ENCODE measurements at regions not wholly inside any gene's neighbourhood (a gene's known extent, or its start where the extent isn't known, plus 50 kb on each side); places are given as distances from the start of the nearest gene placed in this dataset.
"Not testable (repeated sequence)": the region's sequence is repeated elsewhere in the genome, so short reads cannot be mapped to it uniquely, and the experiment has no call there.

DNA sequence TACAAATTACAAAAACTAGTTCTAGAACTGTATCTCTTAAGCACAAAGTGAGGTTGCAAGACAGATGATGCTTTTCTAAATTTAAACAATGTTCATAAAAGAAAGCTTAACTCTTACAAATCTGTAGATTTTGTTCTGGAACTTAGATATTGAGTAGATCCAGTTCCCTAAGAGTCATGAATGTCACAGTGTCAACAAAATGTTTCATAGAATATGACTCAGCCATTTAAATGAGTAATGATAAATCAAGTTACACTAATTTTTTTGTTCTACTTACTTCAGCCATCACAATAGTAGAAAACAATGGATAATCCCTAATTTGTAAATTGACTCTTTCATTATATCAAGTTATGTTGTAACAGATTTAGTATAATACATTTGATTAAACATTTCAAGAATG is 239.7 kb downstream of the MEF2C start:
- no peak for DNase-seq (ENCODE audit: extremely low read depth in 1 of 11, low read depth in 9 of 11, low spot score in 4 of 11)

DNA sequence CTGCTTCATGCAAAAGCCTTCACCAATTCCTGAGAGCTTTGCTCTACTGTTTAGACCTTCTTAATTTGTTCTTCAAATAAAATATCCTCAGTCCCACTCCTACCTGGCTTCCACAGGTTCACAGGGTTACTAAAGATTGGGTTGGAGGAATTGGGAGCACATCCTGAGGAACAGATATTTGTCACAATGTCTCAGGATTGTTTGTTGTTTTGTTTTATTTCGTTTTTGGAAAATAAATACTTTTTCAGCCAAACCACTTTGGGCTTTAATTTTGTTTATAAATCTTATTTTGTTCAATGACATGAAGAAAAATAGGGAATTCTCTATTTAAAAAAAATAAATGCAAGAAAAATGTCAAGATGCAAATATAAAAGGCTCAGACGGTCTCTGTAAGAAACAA is 249.0 kb downstream of the MEF2C start:
- DNase-seq (ENCODE audit: extremely low read depth in 1 of 11, low read depth in 9 of 11, low spot score in 4 of 11): no peak

DNA sequence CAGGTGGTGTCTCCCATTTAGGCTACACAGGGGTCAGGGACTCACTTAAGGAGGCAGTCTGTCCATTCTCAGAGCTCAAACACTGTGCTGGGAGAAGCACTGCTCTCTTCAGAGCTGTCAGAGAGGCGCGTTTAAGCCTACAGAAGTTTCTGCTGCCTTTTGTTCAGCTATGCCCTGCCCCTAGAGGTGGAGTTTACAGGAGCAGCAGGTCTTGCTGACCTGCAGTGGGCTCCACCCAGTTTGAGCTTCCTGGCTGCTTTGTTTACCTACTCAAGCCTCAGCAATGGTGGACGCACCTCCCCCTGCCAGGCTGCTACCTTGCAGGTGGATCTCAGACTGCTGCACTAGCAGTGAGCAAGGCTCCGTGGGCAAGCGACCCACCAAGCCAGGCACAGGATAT is 260.1 kb downstream of the MEF2C start:
- not testable (repeated sequence) for DNase-seq (ENCODE audit: extremely low read depth in 1 of 11, low read depth in 9 of 11, low spot score in 4 of 11)

DNA sequence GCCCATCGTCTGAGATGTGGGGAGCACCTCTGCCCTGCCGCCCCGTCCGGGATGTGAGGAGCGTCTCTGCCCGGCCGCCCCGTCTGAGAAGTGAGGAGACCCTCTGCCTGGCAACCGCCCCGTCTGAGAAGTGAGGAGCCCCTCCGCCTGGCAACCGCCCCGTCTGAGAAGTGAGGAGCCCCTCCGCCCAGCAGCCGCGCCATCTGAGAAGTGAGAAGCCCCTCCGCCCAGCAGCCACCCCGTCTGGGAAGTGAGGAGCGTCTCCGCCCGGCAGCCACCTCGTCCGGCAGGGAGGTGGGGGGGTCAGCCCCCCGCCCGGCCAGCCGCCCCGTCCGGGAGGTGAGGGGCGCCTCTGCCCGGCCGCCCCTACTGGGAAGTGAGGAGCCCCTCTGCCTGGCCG is 267.2 kb downstream of the MEF2C start:
- not testable (repeated sequence) for DNase-seq (ENCODE audit: extremely low read depth in 1 of 11, low read depth in 9 of 11, low spot score in 4 of 11)

DNA sequence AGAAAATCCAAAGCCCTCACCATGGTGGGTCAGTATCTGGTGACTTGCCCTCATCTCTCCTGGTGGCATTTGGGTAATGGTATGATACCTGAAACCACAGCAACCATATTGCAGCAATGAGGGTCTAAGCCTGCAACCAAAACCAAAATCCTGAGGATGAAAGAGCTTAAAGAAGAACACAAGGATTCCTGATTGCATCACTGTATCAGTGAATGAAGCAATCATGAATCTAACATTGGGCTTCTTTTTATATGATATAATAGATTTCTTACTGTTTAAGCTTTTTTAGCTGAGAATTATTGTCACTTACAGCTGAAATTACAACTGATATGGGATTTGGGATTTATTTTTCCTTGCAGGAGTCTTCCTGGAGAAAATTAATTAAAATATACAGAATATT is 269.9 kb downstream of the MEF2C start:
- no peak for DNase-seq (ENCODE audit: extremely low read depth in 1 of 11, low read depth in 9 of 11, low spot score in 4 of 11)

DNA sequence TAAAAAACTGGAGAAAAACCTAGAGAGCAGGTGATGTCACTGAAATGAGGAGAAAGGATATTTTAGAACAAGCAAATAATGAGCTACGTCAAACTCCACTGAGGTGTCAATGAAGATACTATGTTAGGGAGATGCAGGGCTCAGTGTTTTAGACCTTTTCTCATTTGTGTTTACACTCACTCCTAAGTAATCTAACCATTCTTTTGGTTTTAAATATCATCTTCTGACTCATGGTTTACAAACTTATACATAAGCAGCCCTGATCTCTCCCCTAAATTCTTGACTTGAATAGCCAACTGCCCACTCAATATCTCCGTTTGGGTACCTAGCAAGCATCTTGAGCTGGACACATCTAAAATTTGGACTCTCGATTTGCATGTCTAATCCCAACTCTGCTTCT is 272.4 kb downstream of the MEF2C start:
- DNase-seq (ENCODE audit: extremely low read depth in 1 of 11, low read depth in 9 of 11, low spot score in 4 of 11): no peak

DNA sequence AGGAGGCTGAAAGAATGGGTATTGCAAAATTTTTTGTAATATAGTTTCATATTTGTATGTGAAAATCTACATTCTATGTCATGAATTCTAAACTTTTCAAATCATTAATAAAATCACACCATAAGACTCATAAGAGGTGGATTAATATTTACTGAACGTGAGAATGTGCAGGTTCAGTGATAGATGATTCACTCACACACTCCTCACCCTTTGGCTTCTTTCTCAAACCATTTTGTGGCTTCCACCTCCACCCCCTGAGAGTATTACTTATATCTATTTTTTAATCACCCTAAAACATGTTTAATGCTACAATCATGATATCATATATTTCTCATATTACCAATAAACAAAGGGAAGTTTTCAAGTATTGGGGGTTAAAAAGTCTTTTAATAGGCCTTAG is 275.5 kb downstream of the MEF2C start:
- DNase-seq (ENCODE audit: extremely low read depth in 1 of 11, low read depth in 9 of 11, low spot score in 4 of 11): no peak

DNA sequence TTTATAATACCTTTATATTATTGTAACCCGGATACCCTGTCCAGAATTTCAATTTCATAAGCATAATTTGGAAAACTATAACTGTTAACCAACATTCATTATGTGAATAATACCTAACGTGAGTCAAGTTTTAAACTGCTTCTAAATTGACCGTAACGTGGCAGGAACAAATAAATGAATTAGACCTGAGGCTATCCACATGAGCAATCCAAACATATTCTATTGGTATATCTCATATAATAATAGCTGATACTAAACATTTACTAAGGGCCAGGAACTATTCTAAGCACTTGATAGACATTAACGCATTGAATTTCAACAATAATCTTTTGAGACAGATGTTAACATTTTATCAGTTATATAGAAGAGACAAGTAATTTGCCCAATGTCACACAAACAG is 276.4 kb downstream of the MEF2C start:
- DNase-seq (ENCODE audit: extremely low read depth in 1 of 11, low read depth in 9 of 11, low spot score in 4 of 11): no peak

DNA sequence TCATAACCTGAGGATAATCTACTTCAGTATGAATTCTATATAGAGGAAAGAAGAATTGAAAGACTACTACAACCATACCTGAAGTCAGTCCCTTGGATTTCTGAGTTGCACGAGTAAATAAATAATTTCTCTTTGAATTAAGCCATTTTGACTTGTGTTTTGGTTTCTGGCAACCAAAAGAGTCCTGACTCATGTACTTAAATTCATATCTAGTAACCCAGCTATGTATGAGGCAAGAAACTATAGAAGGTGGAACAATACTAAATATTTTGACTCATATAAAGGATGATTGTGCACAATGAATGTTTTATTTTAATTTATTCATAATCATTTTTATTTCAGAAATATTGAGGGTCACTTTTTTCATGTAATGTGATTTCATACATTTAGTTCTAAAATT is 276.8 kb downstream of the MEF2C start:
- no peak for DNase-seq (ENCODE audit: extremely low read depth in 1 of 11, low read depth in 9 of 11, low spot score in 4 of 11)

DNA sequence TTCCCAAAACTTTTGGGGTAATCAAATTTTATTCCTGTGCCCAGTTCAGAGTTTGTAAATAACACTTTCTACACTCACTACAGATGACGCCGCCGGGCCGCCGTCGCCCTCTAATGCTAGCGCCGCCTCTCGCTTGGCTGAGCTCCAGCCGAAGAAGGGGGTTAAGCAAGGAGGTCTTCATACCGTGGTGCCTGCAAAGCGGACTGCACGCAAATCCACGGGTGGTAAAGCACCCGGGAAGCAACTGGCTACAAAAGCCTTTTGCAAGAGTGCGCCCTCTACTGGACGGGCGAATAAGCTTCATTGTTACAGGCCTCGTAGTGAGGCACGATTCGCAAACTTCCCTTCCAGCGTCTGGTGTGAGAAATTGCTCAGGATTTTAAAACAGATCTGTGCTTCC is 280.4 kb downstream of the MEF2C start:
- DNase-seq (ENCODE audit: extremely low read depth in 1 of 11, low read depth in 9 of 11, low spot score in 4 of 11): no peak

DNA sequence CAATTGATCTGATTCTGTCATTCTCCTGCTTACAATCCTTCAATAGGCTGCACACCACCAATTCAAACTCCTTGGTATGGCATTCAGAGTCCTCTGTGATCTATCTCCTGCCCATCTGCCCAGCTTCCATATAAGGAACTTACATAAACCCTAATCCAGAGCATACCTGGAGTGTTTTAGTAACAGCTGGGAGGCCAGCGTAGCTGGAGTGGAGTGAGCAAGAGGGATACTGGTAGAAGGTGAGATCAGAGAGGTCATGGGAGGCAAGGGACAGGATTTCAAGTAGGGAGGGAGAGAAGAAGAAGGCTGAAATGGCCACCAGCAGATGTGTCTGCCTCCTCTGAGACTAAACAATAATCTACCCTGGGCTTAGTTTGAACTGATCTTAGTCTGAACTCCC is 288.5 kb downstream of the MEF2C start:
- no peak for DNase-seq (ENCODE audit: extremely low read depth in 1 of 11, low read depth in 9 of 11, low spot score in 4 of 11)

DNA sequence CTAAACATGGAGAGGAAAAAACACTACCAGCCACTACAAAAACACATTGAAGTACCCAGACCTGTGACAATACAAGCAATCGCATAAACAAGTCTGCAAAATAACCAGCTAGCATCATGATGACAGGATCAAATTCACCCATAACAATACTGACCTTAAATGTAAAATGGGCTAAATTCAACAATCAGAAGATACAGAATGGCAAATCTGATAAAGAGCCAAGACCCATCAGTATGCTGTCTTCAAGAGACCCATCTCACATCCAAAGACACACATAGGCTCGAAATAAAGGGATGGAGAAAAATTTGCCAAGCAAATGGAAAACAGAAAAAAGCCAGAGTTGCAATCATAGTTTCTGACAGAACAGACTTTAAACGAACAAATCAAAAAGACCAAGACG is 294.4 kb downstream of the MEF2C start:
- DNase-seq (ENCODE audit: extremely low read depth in 1 of 11, low read depth in 9 of 11, low spot score in 4 of 11): no peak

DNA sequence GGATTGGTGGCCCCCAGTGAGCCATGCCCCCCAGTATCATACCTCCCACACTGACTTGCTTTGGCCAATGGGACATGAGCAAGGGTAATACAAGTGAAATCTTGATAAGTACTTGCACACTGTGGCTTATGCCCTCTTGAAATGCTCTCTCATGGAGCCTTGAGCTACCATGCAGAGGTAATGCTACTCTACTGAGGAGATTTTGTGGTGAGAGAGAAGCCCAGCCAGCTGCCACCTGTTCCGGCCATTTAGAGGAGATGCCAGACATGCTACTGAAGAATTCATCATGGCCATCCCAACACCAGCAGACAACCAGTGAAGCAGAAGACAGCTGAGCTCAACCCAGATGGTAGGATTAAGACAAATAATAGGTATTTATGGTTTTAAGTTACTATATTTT is 299.5 kb downstream of the MEF2C start:
- DNase-seq (ENCODE audit: extremely low read depth in 1 of 11, low read depth in 9 of 11, low spot score in 4 of 11): no peak

DNA sequence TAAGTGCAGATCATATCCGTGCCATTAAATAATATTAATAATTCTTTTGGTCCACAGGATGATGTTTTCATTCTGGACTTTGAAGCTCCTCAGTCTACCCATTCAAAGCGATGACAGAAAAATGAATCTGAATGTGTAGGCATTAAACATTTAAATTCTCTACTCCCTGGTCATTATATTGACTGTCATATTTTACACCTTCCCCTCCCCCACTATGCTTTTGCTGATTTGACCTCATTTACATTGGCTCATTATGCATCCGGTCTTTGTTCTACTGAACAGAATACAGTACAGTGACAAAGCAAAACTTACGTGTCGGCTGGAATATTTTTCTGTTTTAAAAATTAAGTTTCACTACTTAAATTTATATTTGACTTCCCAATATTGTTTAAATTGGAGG is 289.7 kb upstream of the TMEM161B start:
- no peak for DNase-seq (ENCODE audit: extremely low read depth in 1 of 11, low read depth in 9 of 11, low spot score in 4 of 11)

DNA sequence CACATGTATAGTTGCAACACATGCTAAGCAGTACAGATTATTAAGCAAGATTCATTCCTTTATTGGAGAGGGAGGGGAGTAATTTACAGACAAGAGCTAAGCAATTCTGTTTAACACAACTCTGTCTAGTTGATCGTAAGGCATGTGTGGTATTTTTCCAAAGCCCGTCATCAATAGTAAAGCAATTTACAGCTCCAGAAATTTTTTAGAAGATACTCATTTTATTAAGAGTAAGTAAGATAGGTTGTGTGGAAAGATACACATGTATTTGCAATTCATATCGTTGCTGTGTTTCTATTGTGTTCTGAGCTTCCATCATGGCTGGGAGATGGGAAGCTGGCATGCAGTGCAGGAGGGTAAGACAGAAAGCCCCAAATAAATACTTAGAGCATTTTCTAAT is 289.2 kb upstream of the TMEM161B start:
- DNase-seq (ENCODE audit: extremely low read depth in 1 of 11, low read depth in 9 of 11, low spot score in 4 of 11): no peak

DNA sequence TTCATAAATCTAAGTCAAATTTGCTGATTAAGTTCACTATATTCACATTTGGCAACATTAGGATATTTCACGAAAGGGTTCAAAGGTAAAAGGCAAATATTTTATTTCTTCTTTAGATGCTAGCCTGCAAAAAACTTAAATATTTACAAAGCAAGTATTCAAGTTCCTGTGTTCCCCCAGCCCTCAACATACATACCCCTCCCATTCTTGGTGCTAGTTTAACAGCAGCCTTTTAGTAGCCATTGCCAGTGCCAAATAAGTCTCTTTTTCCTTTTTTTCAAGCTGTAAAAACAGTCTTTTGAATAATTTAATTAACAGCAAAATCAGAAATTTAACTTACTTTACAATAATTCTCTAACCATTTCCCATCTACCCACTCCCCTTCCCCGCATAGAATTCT is 288.5 kb upstream of the TMEM161B start:
- DNase-seq (ENCODE audit: extremely low read depth in 1 of 11, low read depth in 9 of 11, low spot score in 4 of 11): no peak

DNA sequence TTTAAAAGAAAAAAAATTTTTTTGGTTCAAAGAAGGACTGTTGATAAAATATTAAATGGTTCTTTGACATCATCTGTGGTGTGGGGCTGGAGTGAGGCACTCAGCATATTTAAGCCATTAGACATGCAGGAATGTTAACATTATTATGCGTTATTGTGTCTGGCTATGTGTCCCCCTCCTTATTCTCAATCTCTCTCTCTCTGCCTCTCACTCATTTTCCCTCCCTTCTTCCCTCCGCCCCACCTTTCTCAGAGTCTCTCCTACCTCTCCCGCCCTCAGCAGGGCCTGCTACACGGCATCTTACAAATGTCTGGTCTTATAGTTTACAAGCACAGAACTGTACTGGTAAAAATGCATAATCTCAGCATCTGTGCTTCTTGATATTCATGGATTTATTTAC is 287.8 kb upstream of the TMEM161B start:
- no peak for DNase-seq (ENCODE audit: extremely low read depth in 1 of 11, low read depth in 9 of 11, low spot score in 4 of 11)

DNA sequence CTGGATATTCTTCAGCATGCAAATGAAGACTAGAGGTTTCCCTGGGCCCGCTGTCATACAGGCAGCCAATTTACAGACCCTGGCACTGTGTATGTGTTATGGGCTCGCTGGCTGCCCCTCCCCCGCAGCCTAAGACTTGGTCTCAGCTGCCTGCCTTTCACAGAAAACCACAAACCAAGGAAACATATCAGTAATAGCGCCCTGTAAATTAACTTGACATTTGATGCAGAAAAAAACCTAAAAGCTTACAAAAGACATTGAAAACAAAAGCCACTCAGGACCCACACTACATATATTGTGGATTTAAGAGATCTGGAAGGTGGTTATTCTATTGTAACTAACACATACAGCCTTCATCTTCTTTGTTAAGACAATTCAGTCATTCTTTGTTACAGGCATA is 287.0 kb upstream of the TMEM161B start:
- DNase-seq (ENCODE audit: extremely low read depth in 1 of 11, low read depth in 9 of 11, low spot score in 4 of 11): no peak

DNA sequence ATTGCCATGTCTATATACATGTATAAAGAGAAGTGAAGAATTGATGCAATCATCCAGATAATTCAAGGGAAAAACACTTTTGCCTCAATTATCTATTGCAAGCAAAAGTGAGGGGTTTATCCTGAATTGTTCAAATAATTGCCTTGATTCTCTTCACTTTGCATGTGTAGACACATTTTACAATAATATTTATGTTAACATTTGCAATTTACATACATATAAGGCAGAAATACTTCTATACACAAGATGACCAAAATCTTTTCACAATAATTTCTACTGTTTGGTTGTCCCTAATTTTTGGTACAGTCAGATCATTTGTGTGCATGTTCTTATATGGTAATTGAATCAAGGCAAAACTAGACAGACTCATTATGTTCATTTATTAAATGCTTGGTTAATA is 285.3 kb upstream of the TMEM161B start:
- no peak for DNase-seq (ENCODE audit: extremely low read depth in 1 of 11, low read depth in 9 of 11, low spot score in 4 of 11)

DNA sequence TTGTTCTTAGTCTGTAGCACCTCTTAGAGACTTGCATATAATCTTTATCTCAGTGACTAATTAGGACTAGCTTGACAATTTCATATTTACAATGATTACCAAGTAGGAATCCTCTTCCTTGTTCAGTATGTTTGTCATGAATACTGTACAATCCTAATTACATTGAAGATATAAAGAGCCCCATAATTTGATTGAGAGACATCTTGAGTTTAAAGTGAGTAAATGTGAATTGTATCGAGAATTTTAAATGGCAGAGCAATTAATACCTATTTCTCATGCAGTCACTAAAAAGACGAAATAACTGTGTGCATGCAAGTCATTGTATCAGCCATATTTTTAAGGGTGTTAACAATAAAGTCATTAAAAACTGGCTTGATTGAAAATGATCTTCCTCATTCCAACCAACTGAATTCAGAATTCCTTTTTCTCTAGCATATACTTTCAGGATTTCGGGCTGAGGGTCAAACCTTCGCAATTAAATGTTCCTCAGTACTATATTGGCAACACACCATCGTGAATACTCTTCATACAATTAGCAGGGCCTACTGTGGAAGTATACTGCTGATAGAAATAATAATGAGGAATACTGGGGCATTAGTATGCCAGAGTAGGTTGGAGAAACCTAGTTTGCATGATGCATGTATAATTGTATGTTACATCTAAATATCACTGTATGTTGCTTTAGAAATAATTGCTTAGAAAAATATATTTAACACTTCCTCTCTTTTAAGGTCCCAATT is 284.7 kb upstream of the TMEM161B start:
- DNase-seq (ENCODE audit: extremely low read depth in 1 of 11, low read depth in 9 of 11, low spot score in 4 of 11): no peak

DNA sequence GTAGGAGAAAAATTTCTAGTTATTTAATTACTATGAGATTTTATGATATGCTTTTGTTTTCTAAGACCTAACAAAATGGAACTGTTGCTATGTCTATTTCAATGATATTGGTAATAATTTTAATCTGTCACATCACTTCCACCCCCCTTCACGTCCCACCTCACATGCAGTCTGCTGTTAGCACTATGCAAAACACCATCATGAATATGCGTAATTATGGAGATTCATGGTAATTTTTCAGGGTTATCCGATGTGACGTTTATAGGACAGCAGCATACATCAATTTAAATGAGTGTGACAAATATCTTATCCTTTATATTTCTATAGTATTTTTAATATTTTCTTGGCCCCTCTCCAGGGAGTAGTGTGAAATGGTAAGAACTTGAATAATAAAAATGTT is 283.8 kb upstream of the TMEM161B start:
- DNase-seq (ENCODE audit: extremely low read depth in 1 of 11, low read depth in 9 of 11, low spot score in 4 of 11): no peak

Measured in renal cortex interstitium (tissue), 11 donors.